Dermis microvascular lymphatic vessel endothelial cell (primary cell): ENCODE measurements at regions not wholly inside any gene's neighbourhood (a gene's known extent, or its start where the extent isn't known, plus 50 kb on each side); places are given as distances from the start of the nearest gene placed in this dataset.
A peak's percentile ranks its signal among the peaks of the same experiment; 100 is the strongest.
"Not testable (repeated sequence)": the region's sequence is repeated elsewhere in the genome, so short reads cannot be mapped to it uniquely, and the experiment has no call there.

Experiments
- DNase-seq, 2 donors: peaks; one replicate each; pipeline versions ENCODE4 v3.0.0 to v3.0.0-alpha.2; 2010; ENCODE audit warnings: low read depth in 2 of 2

- not testable (repeated sequence) for DNase-seq
Measured at GRCh38 chr11:3583476-3583875, 58.3 kb downstream of the ART5 start.

- DNase-seq = not testable (repeated sequence)
Measured at GRCh38 chr11:3581389-3581725, 60.4 kb downstream of the ART5 start.

- DNase-seq = peak in 1 of 2 donors; percentile 19
Measured at GRCh38 chr11:3580487-3581388, 61.1 kb downstream of the ART5 start.

- not testable (repeated sequence) for DNase-seq
Measured at GRCh38 chr11:3579600-3580459, 62.0 kb downstream of the ART5 start.

- not testable (repeated sequence) for DNase-seq
Measured at GRCh38 chr11:3576066-3576604, 65.7 kb downstream of the ART5 start.

GRCh38 chr11:3572976-3573647, 68.7 kb downstream of the ART5 start:
- not testable (repeated sequence) for DNase-seq

GRCh38 chr11:3571752-3572151, 70.0 kb downstream of the ART5 start:
- DNase-seq = not testable (repeated sequence)

GRCh38 chr11:3565838-3566237, 76.0 kb downstream of the ART5 start:
- DNase-seq = not testable (repeated sequence)

GRCh38 chr11:3564383-3564782, 77.4 kb downstream of the ART5 start:
- DNase-seq = not testable (repeated sequence)

- not testable (repeated sequence) for DNase-seq
Measured at GRCh38 chr11:3554621-3555020, 87.2 kb downstream of the ART5 start.

- not testable (repeated sequence) for DNase-seq
Measured at GRCh38 chr11:3544990-3545389, 96.8 kb downstream of the ART5 start.

GRCh38 chr11:3538220-3538619, 103.6 kb downstream of the ART5 start:
- DNase-seq = not testable (repeated sequence)

GRCh38 chr11:3537254-3537653, 104.5 kb downstream of the ART5 start:
- not testable (repeated sequence) for DNase-seq

GRCh38 chr11:3532958-3533357, 108.8 kb downstream of the ART5 start:
- not testable (repeated sequence) for DNase-seq

GRCh38 chr11:3531280-3531679, 110.5 kb downstream of the ART5 start:
- DNase-seq = not testable (repeated sequence)

GRCh38 chr11:3523567-3523966, 118.2 kb downstream of the ART5 start:
- not testable (repeated sequence) for DNase-seq

- not testable (repeated sequence) for DNase-seq
Measured at GRCh38 chr11:3520905-3521304, 120.9 kb downstream of the ART5 start.

GRCh38 chr11:3519841-3520240, 122.0 kb downstream of the ART5 start:
- not testable (repeated sequence) for DNase-seq

GRCh38 chr11:3516934-3517567, 124.7 kb downstream of the ART5 start:
- DNase-seq = not testable (repeated sequence)

- DNase-seq = not testable (repeated sequence)
Measured at GRCh38 chr11:3516345-3516933, 125.4 kb downstream of the ART5 start.
